ENCODE measurements at regions not wholly inside any gene's neighbourhood (a gene's known extent, or its start where the extent isn't known, plus 50 kb on each side); places are given as distances from the start of the nearest gene placed in this dataset.

DNA sequence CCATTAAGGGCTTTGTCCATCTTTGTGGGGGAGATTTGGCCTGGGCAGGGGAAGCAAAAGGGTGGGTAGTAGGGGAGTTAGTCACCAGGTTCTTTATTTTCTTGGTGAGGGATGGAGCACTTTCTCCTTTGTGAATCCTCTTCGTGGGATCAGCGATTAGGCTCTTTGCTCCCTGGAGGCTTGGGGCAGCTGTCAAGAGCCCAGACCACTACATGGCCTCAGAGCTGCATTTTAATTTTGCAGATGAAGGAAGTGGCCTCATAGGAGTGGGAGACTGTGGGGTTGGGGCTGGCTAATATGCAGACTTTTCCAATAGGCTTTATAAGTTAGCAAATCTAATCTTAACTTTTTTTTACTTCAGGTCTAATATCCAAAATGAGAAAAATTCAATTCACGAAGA lies 168.1 kb upstream of the DEFB112 start:
- no peak for TF ChIP-seq POLR2A (IDR thresholded peaks at IDR 0.05)
- TF ChIP-seq, protein P1, sequence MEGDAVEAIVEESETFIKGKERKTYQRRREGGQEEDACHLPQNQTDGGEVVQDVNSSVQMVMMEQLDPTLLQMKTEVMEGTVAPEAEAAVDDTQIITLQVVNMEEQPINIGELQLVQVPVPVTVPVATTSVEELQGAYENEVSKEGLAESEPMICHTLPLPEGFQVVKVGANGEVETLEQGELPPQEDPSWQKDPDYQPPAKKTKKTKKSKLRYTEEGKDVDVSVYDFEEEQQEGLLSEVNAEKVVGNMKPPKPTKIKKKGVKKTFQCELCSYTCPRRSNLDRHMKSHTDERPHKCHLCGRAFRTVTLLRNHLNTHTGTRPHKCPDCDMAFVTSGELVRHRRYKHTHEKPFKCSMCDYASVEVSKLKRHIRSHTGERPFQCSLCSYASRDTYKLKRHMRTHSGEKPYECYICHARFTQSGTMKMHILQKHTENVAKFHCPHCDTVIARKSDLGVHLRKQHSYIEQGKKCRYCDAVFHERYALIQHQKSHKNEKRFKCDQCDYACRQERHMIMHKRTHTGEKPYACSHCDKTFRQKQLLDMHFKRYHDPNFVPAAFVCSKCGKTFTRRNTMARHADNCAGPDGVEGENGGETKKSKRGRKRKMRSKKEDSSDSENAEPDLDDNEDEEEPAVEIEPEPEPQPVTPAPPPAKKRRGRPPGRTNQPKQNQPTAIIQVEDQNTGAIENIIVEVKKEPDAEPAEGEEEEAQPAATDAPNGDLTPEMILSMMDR (IDR thresholded peaks at IDR 0.05) = no peak

Data from esophagus squamous epithelium (tissue), 4 donors.